KMS-11 (cell line): ENCODE measurements at regions not wholly inside any gene's neighbourhood (a gene's known extent, or its start where the extent isn't known, plus 50 kb on each side); places are given as distances from the start of the nearest gene placed in this dataset.
"Not testable (repeated sequence)": the region's sequence is repeated elsewhere in the genome, so short reads cannot be mapped to it uniquely, and the experiment has no call there.

Experiments used
- H2AFZ ChIP-seq: fragments of 200-600 bp; sonication (generic); 2 replicates; pipeline ENCODE4 v1.6.1; 2016; ENCODE audit warnings: antibody characterized with exemption, mixed run types, low read depth
- H3K27ac ChIP-seq: fragments of 200-600 bp; sonication (generic); 2 replicates; pipeline ENCODE4 v1.6.1; 2016; ENCODE audit warnings: mild to moderate bottlenecking, mixed run types
- H3K27me3 ChIP-seq: fragments of 200-600 bp; sonication (generic); 2 replicates; pipeline ENCODE4 v1.6.1; 2017; ENCODE audit warnings: mild to moderate bottlenecking, low read depth, mixed run types, moderate library complexity; ENCODE audit not compliant: insufficient read depth
- H3K36me3 ChIP-seq: fragments of 200-600 bp; sonication (generic); 2 replicates; pipeline ENCODE4 v1.6.1; 2017; ENCODE audit warnings: mild to moderate bottlenecking, mixed run types; ENCODE audit not compliant: insufficient read depth
- H3K4me1 ChIP-seq: fragments of 200-600 bp; sonication (generic); 2 replicates; pipeline ENCODE4 v1.6.1; 2016; ENCODE audit warnings: mild to moderate bottlenecking, low read depth, mixed run types; ENCODE audit not compliant: poor library complexity, severe bottlenecking
- H3K4me2 ChIP-seq: fragments of 200-600 bp; sonication (generic); 2 replicates; pipeline ENCODE4 v1.7.0; 2016; ENCODE audit warnings: mild to moderate bottlenecking, mixed run types
- H3K4me3 ChIP-seq: fragments of 200-600 bp; sonication (generic); IDR thresholded peaks from 2 replicates; pipeline ENCODE4 v1.6.1; 2017; ENCODE audit warnings: low read depth, low read length, mixed read lengths; ENCODE audit not compliant: insufficient read depth
- H3K79me2 ChIP-seq: fragments of 200-600 bp; sonication (generic); 2 replicates; pipeline ENCODE4 v1.6.1; 2016; ENCODE audit warnings: low read depth, mixed run types; ENCODE audit not compliant: insufficient read depth
- H3K9ac ChIP-seq: fragments of 200-600 bp; sonication (generic); 2 replicates; pipeline ENCODE4 v1.6.1; 2016; ENCODE audit warnings: mild to moderate bottlenecking, mixed run types
- H4K20me1 ChIP-seq: fragments of 200-600 bp; sonication (generic); 2 replicates; pipeline ENCODE4 v1.6.1; 2016; ENCODE audit warnings: mild to moderate bottlenecking, mixed run types; ENCODE audit not compliant: insufficient read depth
- TF ChIP-seq, protein P1 (sequence below): fragments of 200-600 bp; sonication (generic); conservative IDR thresholded peaks from 2 replicates; pipeline ENCODE4 v1.6.1; 2017; ENCODE audit warnings: low read depth, mild to moderate bottlenecking, antibody characterized with exemption, low read length, moderate library complexity, mixed read lengths

DNA sequence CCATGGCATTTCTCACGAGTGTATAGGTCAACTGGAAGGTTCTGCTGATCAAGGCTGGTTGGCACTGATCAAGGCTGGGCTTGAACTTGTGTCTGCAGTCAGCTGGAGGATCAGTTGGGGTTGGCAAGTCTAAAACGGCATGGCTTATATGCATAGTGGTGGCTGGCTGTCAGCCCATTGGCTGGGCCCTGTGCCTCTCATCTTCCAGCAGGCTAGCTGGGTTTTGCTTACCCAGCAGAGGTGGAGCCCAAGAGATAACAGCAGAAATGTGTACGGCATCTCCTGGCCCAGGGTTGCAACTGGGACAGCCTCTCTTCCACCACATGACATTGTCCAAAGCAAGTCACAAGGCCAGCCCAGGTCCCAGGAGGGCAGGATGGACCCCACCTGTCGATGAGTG, 158.2 kb downstream of the BMP7 start:
- Histone ChIP-seq H3K27me3 (no peaks in the 10 kb centered on the region), H3K4me3 (no peak overlapping the region)
- TF ChIP-seq, protein P1, sequence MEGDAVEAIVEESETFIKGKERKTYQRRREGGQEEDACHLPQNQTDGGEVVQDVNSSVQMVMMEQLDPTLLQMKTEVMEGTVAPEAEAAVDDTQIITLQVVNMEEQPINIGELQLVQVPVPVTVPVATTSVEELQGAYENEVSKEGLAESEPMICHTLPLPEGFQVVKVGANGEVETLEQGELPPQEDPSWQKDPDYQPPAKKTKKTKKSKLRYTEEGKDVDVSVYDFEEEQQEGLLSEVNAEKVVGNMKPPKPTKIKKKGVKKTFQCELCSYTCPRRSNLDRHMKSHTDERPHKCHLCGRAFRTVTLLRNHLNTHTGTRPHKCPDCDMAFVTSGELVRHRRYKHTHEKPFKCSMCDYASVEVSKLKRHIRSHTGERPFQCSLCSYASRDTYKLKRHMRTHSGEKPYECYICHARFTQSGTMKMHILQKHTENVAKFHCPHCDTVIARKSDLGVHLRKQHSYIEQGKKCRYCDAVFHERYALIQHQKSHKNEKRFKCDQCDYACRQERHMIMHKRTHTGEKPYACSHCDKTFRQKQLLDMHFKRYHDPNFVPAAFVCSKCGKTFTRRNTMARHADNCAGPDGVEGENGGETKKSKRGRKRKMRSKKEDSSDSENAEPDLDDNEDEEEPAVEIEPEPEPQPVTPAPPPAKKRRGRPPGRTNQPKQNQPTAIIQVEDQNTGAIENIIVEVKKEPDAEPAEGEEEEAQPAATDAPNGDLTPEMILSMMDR = no peak

DNA sequence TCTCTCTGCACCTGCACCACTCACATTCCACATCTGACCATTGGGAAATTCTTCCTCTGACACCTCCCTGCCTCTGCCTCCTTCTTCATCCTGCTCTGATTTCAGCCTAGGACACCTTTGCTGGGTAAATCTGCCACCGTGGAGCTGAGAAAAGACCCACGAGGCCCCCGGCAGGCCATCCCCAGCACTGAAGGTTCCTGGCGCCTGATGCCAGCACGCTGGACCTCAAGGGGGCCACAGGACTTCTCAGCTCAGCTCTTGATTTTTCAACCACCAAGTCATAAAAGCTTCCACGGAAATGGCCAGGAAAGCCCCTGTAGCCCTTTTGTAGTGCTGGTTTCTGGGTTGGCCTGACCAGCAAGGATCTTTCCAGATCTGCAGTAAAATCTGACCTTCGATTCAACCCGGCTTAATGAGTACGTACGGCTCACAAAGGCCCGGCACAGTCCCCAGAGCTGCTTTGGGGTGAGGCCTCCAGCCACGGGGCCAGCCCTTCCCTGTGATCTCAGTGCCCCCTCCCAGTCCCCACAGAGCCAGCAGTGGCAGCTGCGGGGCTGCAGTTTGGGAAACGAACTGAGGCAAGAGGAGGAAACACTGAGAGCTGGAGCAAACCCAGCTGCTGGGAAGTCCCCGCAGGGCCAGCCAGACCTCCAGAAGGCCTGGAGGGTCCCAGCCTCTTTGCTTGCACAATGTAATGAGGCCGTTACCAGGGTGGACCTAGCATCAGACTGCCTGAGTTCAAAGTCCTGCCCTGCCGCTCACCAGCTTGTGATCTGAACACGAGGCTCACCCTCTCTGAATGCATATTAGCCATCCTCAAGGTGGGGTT, 157.5 kb downstream of the BMP7 start:
- Histone ChIP-seq H3K4me2 (no peak overlapping the region), H3K9ac (no peak overlapping the region), H3K27ac (no peak overlapping the region), H3K4me1 (no peaks in the 10 kb centered on the region), H3K4me3 (no peak overlapping the region), H3K27me3 (no peaks in the 10 kb centered on the region), H4K20me1 (no peaks in the 10 kb centered on the region), H2AFZ (no peak overlapping the region), H3K79me2 (no peaks in the 10 kb centered on the region), H3K36me3 (no peaks in the 10 kb centered on the region)
- TF ChIP-seq, protein P1 = no peak

More for the DNA sequence above, 158.2 kb downstream of the BMP7 start:
- H3K79me2 ChIP-seq = no peaks in the 10 kb centered on the region
- no peaks in the 10 kb centered on the region for H4K20me1 ChIP-seq
- no peak overlapping the region for H3K4me2 ChIP-seq
- H3K9ac ChIP-seq = no peak overlapping the region
- no peak overlapping the region for H2AFZ ChIP-seq
- H3K4me1 ChIP-seq = no peaks in the 10 kb centered on the region
- no peaks in the 10 kb centered on the region for H3K36me3 ChIP-seq
- H3K27ac ChIP-seq = no peak overlapping the region

DNA sequence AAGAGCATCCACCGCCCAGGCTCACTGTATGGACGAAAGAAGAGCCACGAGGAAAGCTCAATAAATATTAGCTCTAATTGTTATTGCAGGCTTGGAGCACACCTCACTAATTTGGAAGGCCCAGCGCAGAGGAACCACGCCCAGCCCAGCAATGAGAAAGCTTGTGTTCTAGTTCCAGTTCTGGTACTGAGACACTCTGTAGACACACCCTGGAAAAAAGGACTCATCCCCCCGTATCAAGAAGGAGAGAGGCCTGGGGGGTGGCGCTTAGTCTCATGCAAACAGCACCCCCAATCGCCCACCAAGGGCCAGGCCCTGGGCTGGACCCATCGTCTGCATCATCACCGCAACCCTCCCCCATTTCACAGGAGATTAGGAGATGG, 156.9 kb downstream of the BMP7 start:
- H3K4me2 ChIP-seq = no peak overlapping the region
- no peak overlapping the region for H3K27ac ChIP-seq
- no peak overlapping the region for H2AFZ ChIP-seq
- TF ChIP-seq, protein P1 = no peak
- no peak overlapping the region for H3K9ac ChIP-seq
- H3K79me2 ChIP-seq = no peaks in the 10 kb centered on the region
- H3K4me3 ChIP-seq = no peak overlapping the region
- no peaks in the 10 kb centered on the region for H3K4me1 ChIP-seq
- H3K36me3 ChIP-seq = no peaks in the 10 kb centered on the region
- no peaks in the 10 kb centered on the region for H3K27me3 ChIP-seq
- no peaks in the 10 kb centered on the region for H4K20me1 ChIP-seq

DNA sequence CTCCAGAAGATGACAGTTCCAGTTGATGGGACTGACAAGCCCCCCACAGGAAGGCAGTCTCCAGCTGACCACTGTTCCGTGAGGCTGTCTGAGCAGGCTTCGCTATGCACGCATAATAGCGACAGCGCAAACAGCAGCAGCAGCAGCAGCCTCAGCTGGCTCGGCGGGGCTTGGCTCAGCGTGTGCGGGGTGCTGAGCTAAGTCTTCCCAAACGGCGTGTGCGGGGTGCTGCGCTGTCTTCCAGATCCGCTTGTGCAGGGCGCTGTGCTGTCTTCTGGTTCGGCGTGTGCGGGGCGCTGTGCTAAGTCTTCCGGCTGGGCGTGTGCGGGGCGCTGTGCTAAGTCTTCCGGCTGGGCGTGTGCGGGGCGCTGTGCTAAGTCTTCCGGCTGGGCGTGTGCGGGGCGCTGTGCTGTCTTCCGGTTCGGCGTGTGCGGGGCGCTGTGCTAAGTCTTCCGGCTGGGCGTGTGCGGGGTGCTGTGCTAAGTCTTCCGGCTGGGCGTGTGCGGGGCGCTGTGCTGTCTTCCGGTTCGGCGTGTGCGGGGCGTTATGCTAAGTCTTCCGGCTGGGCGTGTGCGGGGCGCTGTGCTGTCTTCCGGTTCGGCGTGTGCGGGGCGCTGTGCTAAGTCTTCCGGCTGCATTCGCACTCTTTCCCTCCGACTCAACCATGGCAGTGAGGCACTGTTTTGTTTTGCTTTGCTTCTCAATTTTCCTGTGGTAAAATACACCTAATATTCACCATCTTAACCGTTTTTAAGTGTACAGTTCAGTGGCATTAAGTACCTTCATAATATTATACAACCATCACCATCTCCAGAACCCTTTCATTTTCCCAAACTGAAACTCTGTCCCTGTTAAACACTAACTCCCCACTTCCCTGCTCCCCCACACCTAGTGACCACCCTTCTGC, 156.1 kb downstream of the BMP7 start:
- H3K36me3 ChIP-seq, H3K4me2 ChIP-seq, H3K4me3 ChIP-seq, H3K9ac ChIP-seq, H3K4me1 ChIP-seq, H3K27me3 ChIP-seq, H4K20me1 ChIP-seq, H3K79me2 ChIP-seq, H3K27ac ChIP-seq, H2AFZ ChIP-seq: not testable (repeated sequence)
